ENCODE measurements at regions not wholly inside any gene's neighbourhood (a gene's known extent, or its start where the extent isn't known, plus 50 kb on each side); places are given as distances from the start of the nearest gene placed in this dataset.
"Not testable (repeated sequence)": the region's sequence is repeated elsewhere in the genome, so short reads cannot be mapped to it uniquely, and the experiment has no call there.

- H3K4me3 ChIP-seq (ENCODE audit: low read length); H3K4me1 ChIP-seq (ENCODE audit: control insufficient read depth, insufficient read depth, low read length); H3K36me3 ChIP-seq (ENCODE audit: control insufficient read depth, insufficient read depth, low read length, severe bottlenecking); DNase-seq (ENCODE audit: low read depth); H3K9ac ChIP-seq (ENCODE audit: low read length); H3K27me3 ChIP-seq (replicated peaks; ENCODE audit: control insufficient read depth, insufficient read depth, low read length): not testable (repeated sequence)
- H3K9me3 ChIP-seq (ENCODE audit: control insufficient read depth, low read length) = peaks cover 11% of the 10 kb centered on the region
Measured at GRCh38 chr9:78916884-78917283, 620.0 kb downstream of the PSAT1 start.

DNA sequence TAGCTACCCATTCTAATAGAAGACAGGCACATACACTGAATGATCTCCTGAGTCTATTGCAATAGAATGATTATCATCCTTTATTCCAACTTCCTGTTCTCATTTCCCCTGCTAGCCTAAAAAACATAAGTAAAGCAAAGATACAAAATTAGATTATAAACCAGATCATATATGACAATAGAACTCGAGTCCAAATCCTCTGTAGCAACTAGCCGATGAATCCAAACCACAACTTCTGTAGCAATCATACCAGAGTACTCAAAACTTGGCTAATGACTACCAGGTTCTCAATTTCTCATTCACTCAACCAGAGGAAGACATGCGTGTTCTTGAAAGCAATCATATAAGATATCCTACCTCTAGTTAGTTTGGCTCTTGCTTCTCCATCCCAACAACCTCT lies 622.1 kb downstream of the PSAT1 start:
- Histone ChIP-seq H3K36me3 (ENCODE audit: control insufficient read depth, insufficient read depth, low read length, severe bottlenecking) (no peaks in the 10 kb centered on the region), H3K4me3 (ENCODE audit: low read length) (no peak overlapping the region), H3K9me3 (ENCODE audit: control insufficient read depth, low read length) (peaks cover 11% of the 10 kb centered on the region), H3K4me1 (ENCODE audit: control insufficient read depth, insufficient read depth, low read length) (no peaks in the 10 kb centered on the region), H3K9ac (ENCODE audit: low read length) (no peak overlapping the region), H3K27me3 (replicated peaks; ENCODE audit: control insufficient read depth, insufficient read depth, low read length) (no peaks in the 10 kb centered on the region)
- DNase-seq (ENCODE audit: low read depth) = no peak

GRCh38 chr9:78919701-78920100 lies 622.8 kb downstream of the PSAT1 start:
- no peak overlapping the region for H3K9ac ChIP-seq (ENCODE audit: low read length)
- no peak for DNase-seq (ENCODE audit: low read depth)
- no peaks in the 10 kb centered on the region for H3K27me3 ChIP-seq (replicated peaks; ENCODE audit: control insufficient read depth, insufficient read depth, low read length)
- H3K36me3 ChIP-seq (ENCODE audit: control insufficient read depth, insufficient read depth, low read length, severe bottlenecking) = no peaks in the 10 kb centered on the region
- H3K4me1 ChIP-seq (ENCODE audit: control insufficient read depth, insufficient read depth, low read length) = no peaks in the 10 kb centered on the region
- peaks cover 12% of the 10 kb centered on the region for H3K9me3 ChIP-seq (ENCODE audit: control insufficient read depth, low read length)
- no peak overlapping the region for H3K4me3 ChIP-seq (ENCODE audit: low read length)

- H3K4me1 ChIP-seq (ENCODE audit: control insufficient read depth, insufficient read depth, low read length) = no peaks in the 10 kb centered on the region
- H3K4me3 ChIP-seq (ENCODE audit: low read length) = no peak overlapping the region
- no peak for DNase-seq (ENCODE audit: low read depth)
- peaks cover 14% of the 10 kb centered on the region for H3K9me3 ChIP-seq (ENCODE audit: control insufficient read depth, low read length)
- no peaks in the 10 kb centered on the region for H3K36me3 ChIP-seq (ENCODE audit: control insufficient read depth, insufficient read depth, low read length, severe bottlenecking)
- no peaks in the 10 kb centered on the region for H3K27me3 ChIP-seq (replicated peaks; ENCODE audit: control insufficient read depth, insufficient read depth, low read length)
- H3K9ac ChIP-seq (ENCODE audit: low read length) = no peak overlapping the region
Measured at GRCh38 chr9:78921341-78921740, 624.4 kb downstream of the PSAT1 start.

- no peaks in the 10 kb centered on the region for H3K27me3 ChIP-seq (replicated peaks; ENCODE audit: control insufficient read depth, insufficient read depth, low read length)
- no peak for DNase-seq (ENCODE audit: low read depth)
- no peak overlapping the region for H3K4me3 ChIP-seq (ENCODE audit: low read length)
- H3K36me3 ChIP-seq (ENCODE audit: control insufficient read depth, insufficient read depth, low read length, severe bottlenecking) = no peaks in the 10 kb centered on the region
- H3K4me1 ChIP-seq (ENCODE audit: control insufficient read depth, insufficient read depth, low read length) = no peaks in the 10 kb centered on the region
- H3K9me3 ChIP-seq (ENCODE audit: control insufficient read depth, low read length) = peaks cover 3% of the 10 kb centered on the region
- H3K9ac ChIP-seq (ENCODE audit: low read length) = no peak overlapping the region
Measured at GRCh38 chr9:78923966-78924659, 627.2 kb downstream of the PSAT1 start.

DNA sequence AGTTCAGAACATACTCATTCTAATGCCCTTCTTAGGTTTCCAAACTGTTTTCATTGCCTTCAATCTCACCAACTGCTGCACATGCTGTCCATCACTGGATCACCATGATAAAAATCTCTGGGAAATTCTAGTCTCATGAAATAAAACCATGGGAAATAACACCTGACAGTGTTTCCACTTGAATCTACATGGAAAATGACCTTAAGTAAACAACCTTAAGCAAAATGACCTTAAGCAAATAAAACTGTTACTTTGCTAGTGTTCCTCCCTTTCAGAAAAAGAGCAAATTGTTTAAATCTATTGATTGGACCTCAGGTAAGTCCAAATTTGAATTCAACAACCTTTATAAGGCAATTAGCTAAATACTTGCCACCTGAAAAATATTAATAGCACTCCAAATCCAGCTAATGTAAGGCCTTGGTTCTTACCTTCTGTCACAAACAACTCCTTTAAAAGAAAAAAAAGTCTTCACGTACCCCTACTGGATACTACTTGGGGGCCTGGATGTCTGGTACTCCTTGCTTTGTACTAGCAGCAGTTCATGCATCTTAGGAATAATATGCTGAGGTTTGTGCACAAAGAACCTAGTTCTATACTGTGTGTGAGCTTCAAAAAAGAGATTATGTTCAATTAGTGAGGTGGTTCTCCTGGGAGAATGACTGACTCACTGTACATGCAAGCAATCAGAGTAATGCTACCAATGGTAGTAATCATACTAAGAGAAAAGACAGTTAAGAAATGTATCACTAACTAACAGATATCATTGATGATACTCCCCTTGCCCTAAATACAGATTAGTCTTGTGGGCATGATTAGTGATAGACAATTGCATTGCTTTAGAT lies 630.4 kb downstream of the PSAT1 start:
- no peak for DNase-seq (ENCODE audit: low read depth)
- Histone ChIP-seq H3K36me3 (ENCODE audit: control insufficient read depth, insufficient read depth, low read length, severe bottlenecking) (no peaks in the 10 kb centered on the region), H3K9me3 (ENCODE audit: control insufficient read depth, low read length) (peaks cover 3% of the 10 kb centered on the region), H3K4me1 (ENCODE audit: control insufficient read depth, insufficient read depth, low read length) (no peaks in the 10 kb centered on the region), H3K4me3 (ENCODE audit: low read length) (no peak overlapping the region), H3K27me3 (replicated peaks; ENCODE audit: control insufficient read depth, insufficient read depth, low read length) (no peaks in the 10 kb centered on the region), H3K9ac (ENCODE audit: low read length) (no peak overlapping the region)

GRCh38 chr9:78928625-78929405 lies 631.9 kb downstream of the PSAT1 start:
- no peaks in the 10 kb centered on the region for H3K36me3 ChIP-seq (ENCODE audit: control insufficient read depth, insufficient read depth, low read length, severe bottlenecking)
- no peak overlapping the region for H3K4me3 ChIP-seq (ENCODE audit: low read length)
- H3K4me1 ChIP-seq (ENCODE audit: control insufficient read depth, insufficient read depth, low read length) = no peaks in the 10 kb centered on the region
- no peaks in the 10 kb centered on the region for H3K27me3 ChIP-seq (replicated peaks; ENCODE audit: control insufficient read depth, insufficient read depth, low read length)
- no peak overlapping the region for H3K9ac ChIP-seq (ENCODE audit: low read length)
- DNase-seq (ENCODE audit: low read depth) = no peak
- peaks cover 3% of the 10 kb centered on the region for H3K9me3 ChIP-seq (ENCODE audit: control insufficient read depth, low read length)

- no peaks in the 10 kb centered on the region for H3K36me3 ChIP-seq (ENCODE audit: control insufficient read depth, insufficient read depth, low read length, severe bottlenecking)
- DNase-seq (ENCODE audit: low read depth) = no peak
Measured at GRCh38 chr9:78930281-78930680, 633.4 kb downstream of the PSAT1 start.

DNA sequence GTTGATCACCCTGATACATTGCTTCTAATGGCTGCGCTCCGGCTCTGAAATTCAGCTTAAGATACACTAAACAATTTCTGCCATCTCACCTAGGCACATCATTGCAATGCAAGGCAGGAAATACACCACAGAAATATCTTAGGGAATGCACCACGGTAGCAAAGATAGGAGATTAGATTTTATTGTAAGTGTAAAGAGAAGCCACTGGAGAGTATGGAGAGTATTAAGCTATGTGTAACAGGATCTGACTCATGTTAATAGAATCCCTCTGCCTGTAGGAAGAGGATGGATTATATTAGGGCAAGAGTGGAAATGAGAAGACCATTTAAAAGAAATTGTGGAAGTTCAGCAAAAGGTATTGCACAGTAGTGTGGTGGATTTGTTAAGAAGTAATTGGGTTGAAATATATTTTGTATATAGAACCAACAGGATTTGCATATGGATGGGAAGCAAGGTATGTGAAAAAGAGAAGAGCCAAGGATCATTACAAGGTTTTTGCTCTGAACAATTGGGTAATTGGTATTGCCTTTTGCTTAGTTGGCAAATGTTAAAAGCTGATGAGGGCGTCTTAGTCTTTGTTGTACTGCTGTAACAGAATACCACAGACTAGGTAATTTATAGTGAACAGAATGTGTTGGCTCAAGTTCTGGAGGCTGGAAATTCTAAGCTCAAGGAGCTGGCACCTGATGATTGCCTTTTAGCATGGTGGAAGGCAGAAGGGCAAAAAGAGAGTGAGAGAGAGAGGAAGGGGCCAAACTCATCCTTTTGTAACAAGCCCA lies 636.1 kb downstream of the PSAT1 start:
- DNase-seq (ENCODE audit: low read depth) = no peak
- no peaks in the 10 kb centered on the region for H3K9me3 ChIP-seq (ENCODE audit: control insufficient read depth, low read length)
- H3K36me3 ChIP-seq (ENCODE audit: control insufficient read depth, insufficient read depth, low read length, severe bottlenecking) = no peaks in the 10 kb centered on the region
- H3K4me3 ChIP-seq (ENCODE audit: low read length) = no peak overlapping the region
- H3K27me3 ChIP-seq (replicated peaks; ENCODE audit: control insufficient read depth, insufficient read depth, low read length) = no peaks in the 10 kb centered on the region
- no peaks in the 10 kb centered on the region for H3K4me1 ChIP-seq (ENCODE audit: control insufficient read depth, insufficient read depth, low read length)
- H3K9ac ChIP-seq (ENCODE audit: low read length) = no peak overlapping the region

More at GRCh38 chr9:78930281-78930680, 633.4 kb downstream of the PSAT1 start:
- Histone ChIP-seq H3K4me1 (ENCODE audit: control insufficient read depth, insufficient read depth, low read length) (no peaks in the 10 kb centered on the region), H3K9ac (ENCODE audit: low read length) (no peak overlapping the region), H3K27me3 (replicated peaks; ENCODE audit: control insufficient read depth, insufficient read depth, low read length) (no peaks in the 10 kb centered on the region), H3K4me3 (ENCODE audit: low read length) (no peak overlapping the region), H3K9me3 (ENCODE audit: control insufficient read depth, low read length) (no peaks in the 10 kb centered on the region)

- no peak overlapping the region for H3K4me3 ChIP-seq (ENCODE audit: low read length)
Measured at GRCh38 chr9:78934880-78935279, 636.9 kb upstream of the TLE4 start.

More at GRCh38 chr9:78934880-78935279, 636.9 kb upstream of the TLE4 start:
- no peak overlapping the region for H3K9ac ChIP-seq (ENCODE audit: low read length)
- H3K4me1 ChIP-seq (ENCODE audit: control insufficient read depth, insufficient read depth, low read length) = no peaks in the 10 kb centered on the region
- H3K9me3 ChIP-seq (ENCODE audit: control insufficient read depth, low read length) = no peaks in the 10 kb centered on the region
- DNase-seq (ENCODE audit: low read depth) = no peak
- no peaks in the 10 kb centered on the region for H3K27me3 ChIP-seq (replicated peaks; ENCODE audit: control insufficient read depth, insufficient read depth, low read length)
- H3K36me3 ChIP-seq (ENCODE audit: control insufficient read depth, insufficient read depth, low read length, severe bottlenecking) = no peaks in the 10 kb centered on the region

All from adipocyte (in vitro differentiated cells).